Cardiac fibroblast (primary cell): ENCODE measurements at regions not wholly inside any gene's neighbourhood (a gene's known extent, or its start where the extent isn't known, plus 50 kb on each side); places are given as distances from the start of the nearest gene placed in this dataset.

Experiments
- DNase-seq, 2 donors: peaks; one replicate each; pipeline versions ENCODE4 v3.0.0 to v3.0.0-alpha.2; 2010; ENCODE audit warnings: low read depth in 2 of 2
- H3K4me3 ChIP-seq, 2 donors: replicated peaks in 1 of 2; 1 replicate in 1 of 2; 2 replicates in 1 of 2; pipeline ENCODE4 v1.5.1; 2011; ENCODE audit warnings: low read depth in 2 of 2, low read length in 2 of 2, mild to moderate bottlenecking in 2 of 2, moderate library complexity in 1 of 2
- CTCF ChIP-seq: IDR thresholded peaks from one replicate; pipeline ENCODE4 v1.5.1; 2011; ENCODE audit warnings: low read depth, mild to moderate bottlenecking, low read length, inconsistent platforms

- H3K4me3 ChIP-seq = no peak overlapping the region
- no peak for DNase-seq
- TF ChIP-seq CTCF = no peak
Measured at GRCh38 chr2:236819275-236820002, 249.8 kb downstream of the ACKR3 start.

GRCh38 chr2:236820763-236821344, 251.2 kb downstream of the ACKR3 start:
- H3K4me3 ChIP-seq = no peak overlapping the region
- TF ChIP-seq CTCF = no peak
- DNase-seq = no peak

GRCh38 chr2:236823041-236823629, 253.5 kb downstream of the ACKR3 start:
- no peak for TF ChIP-seq CTCF
- no peak for DNase-seq

GRCh38 chr2:236823963-236824362, 254.3 kb downstream of the ACKR3 start:
- DNase-seq = no peak
- H3K4me3 ChIP-seq = no peak overlapping the region
- no peak for TF ChIP-seq CTCF

More at GRCh38 chr2:236823041-236823629, 253.5 kb downstream of the ACKR3 start:
- no peak overlapping the region for H3K4me3 ChIP-seq

- DNase-seq = no peak
- no peak for TF ChIP-seq CTCF
- H3K4me3 ChIP-seq = no peak overlapping the region
Measured at GRCh38 chr2:236824836-236825235, 255.2 kb downstream of the ACKR3 start.

GRCh38 chr2:236825989-236826510, 256.4 kb downstream of the ACKR3 start:
- H3K4me3 ChIP-seq = no peak overlapping the region
- no peak for TF ChIP-seq CTCF
- DNase-seq = no peak
